Gastroesophageal sphincter (tissue), 4 donors: ENCODE measurements at regions not wholly inside any gene's neighbourhood (a gene's known extent, or its start where the extent isn't known, plus 50 kb on each side); places are given as distances from the start of the nearest gene placed in this dataset.

Source experiments
- ATAC-seq: fragments of 150-250 bp; one replicate; pipeline ENCODE4 v1.9.1; 2016; ENCODE audit warnings: mild to moderate bottlenecking, moderate library complexity
- H3K27ac ChIP-seq, 4 donors: fragments of 200-600 bp; sonication (generic) in 3 of 4; 1 replicate in 3 of 4; 2 replicates in 1 of 4; pipeline ENCODE4 v1.5.1; 2016 to 2019
- H3K27me3 ChIP-seq: fragments of 200-600 bp; sonication (generic); one replicate; pipeline ENCODE4 v1.5.1; 2019
- H3K36me3 ChIP-seq, 2 donors: fragments of 200-600 bp; sonication (generic); one replicate each; pipeline ENCODE4 v1.5.1; 2019; ENCODE audit warnings: control low read depth in 1 of 2
- H3K4me1 ChIP-seq, 3 donors: fragments of 200-600 bp; sonication (generic); 1 replicate in 2 of 3; 2 replicates in 1 of 3; pipeline ENCODE4 v1.5.1; 2016 to 2019; ENCODE audit warnings: control low read depth in 2 of 3
- H3K4me3 ChIP-seq, 2 donors: fragments of 200-600 bp; sonication (generic); one replicate each; pipeline ENCODE4 v1.5.1; 2019; ENCODE audit warnings: mild to moderate bottlenecking in 1 of 2, moderate library complexity in 1 of 2
- H3K9me3 ChIP-seq, 3 donors: fragments of 200-600 bp; sonication (generic); one replicate each; pipeline ENCODE4 v1.5.1; 2017 to 2019; ENCODE audit warnings: control low read depth in 2 of 3
- EP300 ChIP-seq: sonication (generic); formaldehyde crosslinking; IDR thresholded peaks from one replicate; pipeline ENCODE4 v1.6.1; 2017; ENCODE audit warnings: antibody characterized with exemption, mild to moderate bottlenecking
- POLR2A ChIP-seq, 2 donors: fragments of 450-650 bp; IDR thresholded peaks; one replicate each; pipeline ENCODE4 v1.6.1; 2017; ENCODE audit warnings: antibody characterized with exemption in 2 of 2, mild to moderate bottlenecking in 2 of 2, moderate library complexity in 1 of 2
- POLR2AphosphoS5 ChIP-seq: sonication (generic); formaldehyde crosslinking; IDR thresholded peaks from one replicate; pipeline ENCODE4 v1.6.1; 2017; ENCODE audit warnings: antibody characterized with exemption
- WGBS, 2 donors: methylation state at CpG; one replicate each; pipeline ENCODE4 v1.1.5; 2018; ENCODE audit warnings: low coverage in 1 of 2; 5-methylcytosine and 5-hydroxymethylcytosine counted together
- TF ChIP-seq, protein P1 (sequence below), 4 experiments: fragments of 200-600 bp in 2 of 4; fragments of 450-650 bp in 2 of 4; sonication (generic) in 1 of 4; IDR thresholded peaks; one replicate each; pipeline ENCODE4 v1.5.1; 2017 to 2019; ENCODE audit warnings: antibody characterized with exemption in 4 of 4, mild to moderate bottlenecking in 2 of 4, moderate library complexity in 2 of 4

DNA sequence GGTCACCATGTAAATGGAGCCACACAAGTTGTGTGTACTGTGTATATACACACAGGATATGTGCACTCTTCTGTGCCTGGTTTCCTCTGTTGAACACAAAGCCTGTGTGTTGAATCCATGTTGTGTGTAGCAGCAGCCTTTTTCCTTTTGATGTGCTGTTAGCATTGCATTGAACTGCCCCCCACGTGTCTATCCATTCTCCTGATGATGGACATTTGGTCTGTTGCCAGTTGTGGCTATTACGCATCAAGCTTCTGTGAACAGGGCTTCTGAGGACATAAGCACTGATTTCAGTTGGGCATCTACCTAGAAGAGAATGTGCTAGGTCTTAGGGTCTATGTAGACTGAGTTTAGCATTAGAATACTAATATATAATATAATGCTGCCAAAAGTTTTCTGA, 77.4 kb downstream of the LSM3 start:
- Histone ChIP-seq H3K27ac (no peak overlapping the region), H3K9me3 (no peaks in the 10 kb centered on the region), H3K36me3 (no peaks in the 10 kb centered on the region), H3K4me1 (no peaks in the 10 kb centered on the region), H3K4me3 (no peak overlapping the region), H3K27me3 (no peaks in the 10 kb centered on the region)
- no peak for TF ChIP-seq POLR2AphosphoS5
- TF ChIP-seq, protein P1, sequence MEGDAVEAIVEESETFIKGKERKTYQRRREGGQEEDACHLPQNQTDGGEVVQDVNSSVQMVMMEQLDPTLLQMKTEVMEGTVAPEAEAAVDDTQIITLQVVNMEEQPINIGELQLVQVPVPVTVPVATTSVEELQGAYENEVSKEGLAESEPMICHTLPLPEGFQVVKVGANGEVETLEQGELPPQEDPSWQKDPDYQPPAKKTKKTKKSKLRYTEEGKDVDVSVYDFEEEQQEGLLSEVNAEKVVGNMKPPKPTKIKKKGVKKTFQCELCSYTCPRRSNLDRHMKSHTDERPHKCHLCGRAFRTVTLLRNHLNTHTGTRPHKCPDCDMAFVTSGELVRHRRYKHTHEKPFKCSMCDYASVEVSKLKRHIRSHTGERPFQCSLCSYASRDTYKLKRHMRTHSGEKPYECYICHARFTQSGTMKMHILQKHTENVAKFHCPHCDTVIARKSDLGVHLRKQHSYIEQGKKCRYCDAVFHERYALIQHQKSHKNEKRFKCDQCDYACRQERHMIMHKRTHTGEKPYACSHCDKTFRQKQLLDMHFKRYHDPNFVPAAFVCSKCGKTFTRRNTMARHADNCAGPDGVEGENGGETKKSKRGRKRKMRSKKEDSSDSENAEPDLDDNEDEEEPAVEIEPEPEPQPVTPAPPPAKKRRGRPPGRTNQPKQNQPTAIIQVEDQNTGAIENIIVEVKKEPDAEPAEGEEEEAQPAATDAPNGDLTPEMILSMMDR (IDR thresholded peaks at IDR 0.05), result no peak
- TF ChIP-seq EP300, result no peak
- TF ChIP-seq POLR2A (IDR thresholded peaks at IDR 0.05), result no peak
- no peak for ATAC-seq
- WGBS, 2 donors, result 40 to 100% methylated on average over 1 of the region's 2 CpGs

DNA sequence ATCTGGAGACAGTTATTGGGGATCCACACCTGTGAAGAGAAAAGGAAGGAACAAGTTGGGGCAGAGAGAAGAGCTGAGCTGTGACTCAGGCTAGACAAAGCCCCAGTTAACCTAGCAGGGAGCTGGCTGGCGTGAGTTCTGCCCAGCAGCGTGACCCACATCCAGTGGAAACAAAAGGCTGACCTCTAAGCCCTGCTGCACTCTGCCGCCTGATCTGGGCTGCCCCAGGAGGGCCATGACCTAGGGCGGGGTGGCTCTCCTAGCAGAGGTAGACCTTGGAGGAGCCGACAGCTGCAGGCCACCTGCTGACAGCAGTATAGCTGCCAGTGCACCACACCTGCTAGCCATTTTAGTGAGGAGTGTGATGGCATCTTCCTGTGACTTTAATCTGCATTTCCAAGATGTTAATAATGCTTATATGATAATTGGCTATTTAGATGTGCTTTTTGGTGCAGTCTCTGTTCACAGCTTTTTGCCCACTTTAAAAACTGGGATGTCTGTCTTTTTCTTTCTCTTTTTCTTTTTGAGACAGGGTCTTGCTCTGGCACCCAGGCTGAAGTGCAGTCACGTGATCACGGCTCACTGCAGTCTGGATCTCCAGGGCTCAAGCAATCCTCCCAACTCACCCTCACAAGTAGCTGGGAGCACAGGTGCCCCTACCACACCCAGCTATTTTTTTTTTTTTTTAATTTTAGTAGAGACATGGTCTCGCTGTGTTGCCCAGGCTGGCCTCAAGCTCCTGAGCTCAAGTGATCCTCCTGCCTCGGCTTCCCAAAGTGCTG, 78.1 kb downstream of the LSM3 start:
- 74 to 94% methylated on average over 3 to 5 of the region's 9 CpGs for WGBS, 2 donors
- ATAC-seq, result no peak

DNA sequence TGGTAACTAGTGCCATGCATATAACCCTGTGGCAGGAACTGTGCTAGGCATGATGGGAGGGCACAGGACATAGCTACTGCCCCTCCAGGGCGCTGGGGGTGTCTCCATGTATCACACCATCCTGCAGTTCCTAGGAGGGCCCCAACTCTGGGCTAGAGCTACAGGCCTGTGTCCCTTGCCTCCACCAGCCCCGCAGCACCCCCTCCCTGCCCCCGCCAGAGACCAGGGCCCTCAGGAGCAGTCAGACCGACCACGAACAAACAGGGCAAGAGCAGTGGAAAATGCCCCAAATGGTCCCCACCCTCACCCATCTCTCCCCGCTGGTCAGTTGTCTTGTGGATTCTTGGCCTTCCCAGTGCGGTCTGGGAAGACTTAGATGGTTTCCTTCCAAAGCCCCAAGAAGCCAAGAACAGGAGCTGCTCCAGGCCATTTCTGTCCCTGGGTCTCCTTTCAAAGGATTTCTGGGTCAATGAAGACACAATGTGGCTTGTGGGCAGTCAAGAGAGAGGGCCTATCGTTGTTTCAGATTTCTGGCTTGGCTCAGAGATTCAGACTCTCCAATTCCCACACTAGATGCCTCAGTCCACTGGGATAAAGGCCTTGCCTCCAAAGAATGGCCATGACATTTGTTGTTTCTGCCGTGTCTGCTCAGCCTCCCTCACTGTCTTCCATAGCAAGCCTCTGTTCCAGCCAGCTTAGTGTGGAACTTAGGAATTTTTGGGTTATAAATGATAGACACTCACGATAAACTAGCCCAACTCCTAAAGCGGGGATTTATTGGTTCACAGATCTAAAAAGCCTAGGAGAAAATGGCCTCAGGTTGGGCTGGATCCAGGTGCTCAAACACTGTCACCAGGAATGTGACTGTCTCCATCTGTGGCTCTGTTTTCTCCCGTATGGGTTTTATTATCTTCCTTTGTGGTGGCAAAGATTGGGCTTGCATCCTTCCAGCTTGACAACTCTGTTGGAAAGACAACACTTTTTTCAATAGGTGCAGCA, 80.6 kb downstream of the LSM3 start:
- TF ChIP-seq, protein P1 (IDR thresholded peaks at IDR 0.05), result no peak
- Histone ChIP-seq H3K4me3 (no peak overlapping the region), H3K36me3 (no peaks in the 10 kb centered on the region), H3K27me3 (no peaks in the 10 kb centered on the region), H3K27ac (no peak overlapping the region), H3K9me3 (no peaks in the 10 kb centered on the region), H3K4me1 (peaks cover 0 to 5% (median 0%) of the 10 kb centered on the region in 3 donors)
- WGBS, 2 donors, result 78 to 92% methylated on average over 5 to 6 of the region's 12 CpGs
- ATAC-seq, result no peak

More for the DNA sequence above, 78.1 kb downstream of the LSM3 start:
- TF ChIP-seq EP300, result no peak
- TF ChIP-seq POLR2A (IDR thresholded peaks at IDR 0.05), result no peak
- TF ChIP-seq POLR2AphosphoS5, result no peak
- TF ChIP-seq, protein P1 (IDR thresholded peaks at IDR 0.05), result no peak
- Histone ChIP-seq H3K9me3 (no peaks in the 10 kb centered on the region), H3K36me3 (no peaks in the 10 kb centered on the region), H3K27me3 (no peaks in the 10 kb centered on the region), H3K4me1 (peaks cover 0 to 5% (median 0%) of the 10 kb centered on the region in 3 donors), H3K4me3 (no peak overlapping the region), H3K27ac (no peak overlapping the region)

DNA sequence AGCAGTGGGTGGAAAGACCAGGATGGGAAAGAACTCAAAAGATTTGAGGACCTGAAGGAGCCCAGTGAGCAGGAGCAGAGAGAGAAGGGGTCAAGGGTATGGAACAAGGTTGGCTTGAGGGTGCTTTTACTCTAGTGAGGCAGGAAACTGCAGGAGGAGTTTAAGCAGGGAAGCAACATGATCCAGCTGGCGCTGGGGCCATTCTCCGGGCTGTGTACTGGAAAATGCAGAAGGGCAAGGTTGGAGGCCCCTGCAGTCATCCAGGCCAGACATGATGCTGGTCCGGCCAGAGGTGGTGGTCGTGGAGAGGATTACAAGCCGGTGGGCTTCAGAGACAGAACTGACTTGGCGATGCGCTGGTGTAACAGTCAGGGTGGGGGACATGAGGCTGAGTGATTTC, 81.8 kb downstream of the LSM3 start:
- WGBS, 2 donors, result 75 to 89% methylated on average over 3 to 7 of the region's 7 CpGs
- H3K9me3 ChIP-seq, result no peaks in the 10 kb centered on the region
- H3K4me1 ChIP-seq, result peaks cover 0 to 5% (median 0%) of the 10 kb centered on the region in 3 donors
- no peak overlapping the region for H3K27ac ChIP-seq
- ATAC-seq, result no peak
- no peaks in the 10 kb centered on the region for H3K27me3 ChIP-seq
- H3K4me3 ChIP-seq, result no peak overlapping the region
- TF ChIP-seq POLR2A (IDR thresholded peaks at IDR 0.05), result no peak
- TF ChIP-seq POLR2AphosphoS5, result no peak
- no peak for TF ChIP-seq EP300
- TF ChIP-seq, protein P1 (IDR thresholded peaks at IDR 0.05), result no peak
- no peaks in the 10 kb centered on the region for H3K36me3 ChIP-seq
